GM12864 (cell line): ENCODE measurements at regions not wholly inside any gene's neighbourhood (a gene's known extent, or its start where the extent isn't known, plus 50 kb on each side); places are given as distances from the start of the nearest gene placed in this dataset.

ENCODE experiments used
- DNase-seq: peaks from one replicate; pipeline ENCODE4 v3.0.0-alpha.2; 2011; ENCODE audit warnings: low read depth
- H3K4me3 ChIP-seq: 2 replicates; pipeline ENCODE4 v1.5.1; 2011; ENCODE audit warnings: mild to moderate bottlenecking, low read depth, low read length, control low read depth
- TF ChIP-seq, protein P1 (sequence below): IDR thresholded peaks from 2 replicates; pipeline ENCODE4 v1.5.1; 2011; ENCODE audit warnings: low read depth, mild to moderate bottlenecking, moderate library complexity, low read length, control low read depth, inconsistent platforms; ENCODE audit errors: missing control alignments

- TF ChIP-seq, protein P1, sequence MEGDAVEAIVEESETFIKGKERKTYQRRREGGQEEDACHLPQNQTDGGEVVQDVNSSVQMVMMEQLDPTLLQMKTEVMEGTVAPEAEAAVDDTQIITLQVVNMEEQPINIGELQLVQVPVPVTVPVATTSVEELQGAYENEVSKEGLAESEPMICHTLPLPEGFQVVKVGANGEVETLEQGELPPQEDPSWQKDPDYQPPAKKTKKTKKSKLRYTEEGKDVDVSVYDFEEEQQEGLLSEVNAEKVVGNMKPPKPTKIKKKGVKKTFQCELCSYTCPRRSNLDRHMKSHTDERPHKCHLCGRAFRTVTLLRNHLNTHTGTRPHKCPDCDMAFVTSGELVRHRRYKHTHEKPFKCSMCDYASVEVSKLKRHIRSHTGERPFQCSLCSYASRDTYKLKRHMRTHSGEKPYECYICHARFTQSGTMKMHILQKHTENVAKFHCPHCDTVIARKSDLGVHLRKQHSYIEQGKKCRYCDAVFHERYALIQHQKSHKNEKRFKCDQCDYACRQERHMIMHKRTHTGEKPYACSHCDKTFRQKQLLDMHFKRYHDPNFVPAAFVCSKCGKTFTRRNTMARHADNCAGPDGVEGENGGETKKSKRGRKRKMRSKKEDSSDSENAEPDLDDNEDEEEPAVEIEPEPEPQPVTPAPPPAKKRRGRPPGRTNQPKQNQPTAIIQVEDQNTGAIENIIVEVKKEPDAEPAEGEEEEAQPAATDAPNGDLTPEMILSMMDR = no peak
- H3K4me3 ChIP-seq = no peak overlapping the region
- DNase-seq = no peak
Observed at GRCh38 chr12:87160848-87161601, 868.2 kb downstream of the C12orf50 start.

DNA sequence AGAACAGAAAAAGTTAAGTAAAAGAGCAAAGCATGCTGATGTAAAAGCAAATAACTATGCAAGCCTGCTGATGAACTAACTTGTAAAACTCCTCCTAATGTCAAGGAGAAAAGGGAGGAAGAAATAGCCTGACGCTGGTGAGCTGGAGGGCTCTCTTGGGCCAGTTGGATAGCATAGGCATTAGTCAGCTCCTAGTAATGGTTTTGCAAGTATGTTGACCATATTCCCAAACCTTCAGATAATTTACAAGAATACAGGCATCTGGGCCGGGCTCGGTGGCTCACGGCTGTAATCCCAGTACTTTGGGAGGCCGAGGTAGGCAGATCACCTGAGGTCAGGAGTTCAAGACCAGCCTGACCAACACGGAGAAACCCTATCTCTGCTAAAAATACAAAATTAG lies 871.4 kb downstream of the C12orf50 start:
- DNase-seq = no peak
- no peak overlapping the region for H3K4me3 ChIP-seq
- TF ChIP-seq, protein P1 = no peak

DNA sequence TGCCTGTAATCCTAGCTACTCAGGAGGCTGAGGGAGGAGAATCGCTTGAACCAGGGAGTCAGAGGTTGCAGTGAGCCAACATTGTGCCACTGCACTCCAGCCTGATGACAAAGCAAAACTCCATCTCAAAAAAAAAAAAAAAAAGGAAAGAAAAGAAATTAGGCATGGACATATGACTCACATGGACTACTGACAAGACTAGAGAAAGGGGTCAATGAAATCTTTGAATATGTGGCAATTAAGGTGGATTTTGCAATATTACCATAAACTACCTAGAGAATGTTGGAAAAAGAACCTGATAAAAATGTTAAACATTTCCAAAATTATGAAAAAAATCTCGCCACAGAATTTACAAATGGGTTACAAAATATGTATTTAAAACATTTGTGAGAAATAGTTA lies 873.6 kb downstream of the C12orf50 start:
- TF ChIP-seq, protein P1 = no peak
- DNase-seq = no peak
- H3K4me3 ChIP-seq = no peak overlapping the region

DNA sequence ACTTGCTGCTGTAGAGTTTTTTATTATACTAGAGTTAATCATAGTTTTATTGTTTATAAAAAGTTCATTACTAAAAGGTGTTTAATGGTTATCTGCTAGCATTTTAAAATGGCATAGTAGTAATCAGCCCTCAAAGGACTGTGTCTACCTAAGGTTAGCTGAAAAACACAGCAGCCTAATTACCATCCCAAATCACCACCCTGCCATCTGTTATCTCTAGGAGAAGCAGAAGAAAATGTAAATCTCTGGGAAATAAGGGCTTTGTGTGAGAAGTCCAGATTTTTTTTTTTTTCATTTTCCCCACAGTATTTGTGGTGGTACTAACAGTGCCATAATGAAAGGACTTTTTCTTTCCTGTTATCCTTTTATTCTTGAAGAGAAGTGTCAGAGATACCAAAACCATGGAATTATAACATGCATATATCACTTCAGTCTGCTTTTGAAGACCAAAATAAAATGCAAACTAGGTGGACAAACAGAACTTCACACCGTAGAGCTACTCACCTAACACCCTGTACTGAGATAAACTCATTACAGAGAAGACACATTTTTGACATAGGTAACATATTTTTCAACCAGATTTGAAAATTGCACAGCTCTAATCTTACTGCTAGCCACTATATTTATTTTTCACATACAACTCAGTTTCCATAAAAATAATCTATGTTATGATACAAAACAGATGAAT lies 876.2 kb downstream of the C12orf50 start:
- no peak overlapping the region for H3K4me3 ChIP-seq
- DNase-seq = no peak
- TF ChIP-seq, protein P1 = no peak

GRCh38 chr12:87152075-87152474 lies 877.1 kb downstream of the C12orf50 start:
- TF ChIP-seq, protein P1 = no peak
- DNase-seq = no peak
- H3K4me3 ChIP-seq = no peak overlapping the region

GRCh38 chr12:87150969-87151662 lies 878.1 kb downstream of the C12orf50 start:
- H3K4me3 ChIP-seq = no peak overlapping the region

More at GRCh38 chr12:87150969-87151662, 878.1 kb downstream of the C12orf50 start:
- TF ChIP-seq, protein P1 = no peak
- no peak for DNase-seq
